Adrenal gland (tissue), 9 donors: ENCODE measurements at regions not wholly inside any gene's neighbourhood (a gene's known extent, or its start where the extent isn't known, plus 50 kb on each side); places are given as distances from the start of the nearest gene placed in this dataset.

Experiments used
- DNase-seq, 7 donors: peaks; one replicate each; pipeline ENCODE4 v3.0.0-alpha.2; 2019 to 2020
- H3K27ac ChIP-seq, 5 donors: fragments of 200-600 bp; sonication (generic) in 4 of 5; 1 replicate in 3 of 5; 2 replicates in 2 of 5; pipeline versions ENCODE4 v1.5.1 to v1.8.0; 2016 to 2020; ENCODE audit warnings: mild to moderate bottlenecking in 1 of 5
- H3K27me3 ChIP-seq: fragments of 200-600 bp; 2 replicates; pipeline ENCODE4 v1.8.0; 2021
- H3K36me3 ChIP-seq, 2 donors: fragments of 200-600 bp; replicated peaks in 1 of 2; 1 replicate in 1 of 2; 2 replicates in 1 of 2; pipeline versions ENCODE4 v1.5.1 to v1.8.0; 2018 to 2022
- H3K4me1 ChIP-seq, 2 donors: fragments of 200-600 bp; replicated peaks in 1 of 2; 1 replicate in 1 of 2; 2 replicates in 1 of 2; pipeline versions ENCODE4 v1.5.1 to v1.8.0; 2018 to 2021
- H3K4me3 ChIP-seq, 4 donors: fragments of 200-600 bp; sonication (generic) in 3 of 4; one replicate each; pipeline ENCODE4 v1.5.1; 2016 to 2018
- H3K9me3 ChIP-seq, 3 donors: fragments of 200-600 bp; sonication (generic) in 1 of 3; replicated peaks in 1 of 3; 1 replicate in 2 of 3; 2 replicates in 1 of 3; pipeline versions ENCODE4 v1.5.1 to v1.8.0; 2016 to 2021
- POLR2A ChIP-seq, 2 donors: fragments of 450-650 bp; IDR thresholded peaks; one replicate each; pipeline ENCODE4 v1.6.1; 2017; ENCODE audit warnings: antibody characterized with exemption in 2 of 2, mild to moderate bottlenecking in 2 of 2, moderate library complexity in 1 of 2
- WGBS, 4 donors: extraction: QIAGEN DNeasy Blood & Tissue Kit in 2 of 4; methylation state at CpG; one replicate each; pipeline versions ENCODE4 v1.1.5 to v1.1.7; 2013 to 2017; 5-methylcytosine and 5-hydroxymethylcytosine counted together
- intact Hi-C, 2 donors: fragments of 100-400 bp; cut with DNase I; formaldehyde crosslinking; loops; one replicate each; pipeline versions ENCODE4 v1.14.1 to v1.15.0; 2022 to 2023
- TF ChIP-seq, protein P1 (sequence below), 6 experiments: fragments of 450-650 bp in 4 of 6; fragments of 200-600 bp in 2 of 6; sonication (generic) in 1 of 6; IDR thresholded peaks; 1 replicate in 5 of 6; 2 replicates in 1 of 6; pipeline versions ENCODE4 v1.5.1 to v1.8.0; 2016 to 2021; ENCODE audit warnings: antibody characterized with exemption in 6 of 6, mild to moderate bottlenecking in 2 of 6, moderate library complexity in 1 of 6
- donor health status: healthy with polysubstance abuse.
- donor health status: Bipolar disorder and iron deficiency.
- donor health status: DM: yes; HTN: yes; CAD: no.
- donor health status: DM: no; HTN: no; CAD: no.
- donor health status: DM: no; HTN: no; CAD: no.

DNA sequence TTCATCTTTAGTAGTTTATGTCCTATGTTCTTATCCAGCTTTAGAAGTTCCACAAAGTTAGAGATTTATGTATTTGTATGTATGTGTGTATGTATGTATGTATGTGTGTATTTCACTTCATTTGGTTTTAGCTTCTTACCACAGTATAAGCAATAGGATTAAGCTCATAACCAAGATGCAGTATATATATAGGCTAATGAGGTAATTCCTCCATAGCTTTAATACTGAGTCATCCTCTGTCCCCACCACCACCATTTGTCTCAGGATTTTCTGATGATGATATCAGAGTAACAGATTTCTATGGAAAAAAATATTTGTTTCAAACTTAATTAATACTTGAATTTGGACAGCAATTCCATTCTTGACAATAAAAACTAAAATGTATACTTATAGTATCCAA lies 159.2 kb downstream of the SOX11 start:
- no peak for TF ChIP-seq POLR2A (IDR thresholded peaks at IDR 0.05)
- TF ChIP-seq, protein P1, sequence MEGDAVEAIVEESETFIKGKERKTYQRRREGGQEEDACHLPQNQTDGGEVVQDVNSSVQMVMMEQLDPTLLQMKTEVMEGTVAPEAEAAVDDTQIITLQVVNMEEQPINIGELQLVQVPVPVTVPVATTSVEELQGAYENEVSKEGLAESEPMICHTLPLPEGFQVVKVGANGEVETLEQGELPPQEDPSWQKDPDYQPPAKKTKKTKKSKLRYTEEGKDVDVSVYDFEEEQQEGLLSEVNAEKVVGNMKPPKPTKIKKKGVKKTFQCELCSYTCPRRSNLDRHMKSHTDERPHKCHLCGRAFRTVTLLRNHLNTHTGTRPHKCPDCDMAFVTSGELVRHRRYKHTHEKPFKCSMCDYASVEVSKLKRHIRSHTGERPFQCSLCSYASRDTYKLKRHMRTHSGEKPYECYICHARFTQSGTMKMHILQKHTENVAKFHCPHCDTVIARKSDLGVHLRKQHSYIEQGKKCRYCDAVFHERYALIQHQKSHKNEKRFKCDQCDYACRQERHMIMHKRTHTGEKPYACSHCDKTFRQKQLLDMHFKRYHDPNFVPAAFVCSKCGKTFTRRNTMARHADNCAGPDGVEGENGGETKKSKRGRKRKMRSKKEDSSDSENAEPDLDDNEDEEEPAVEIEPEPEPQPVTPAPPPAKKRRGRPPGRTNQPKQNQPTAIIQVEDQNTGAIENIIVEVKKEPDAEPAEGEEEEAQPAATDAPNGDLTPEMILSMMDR (IDR thresholded peaks at IDR 0.05): no peak
- Histone ChIP-seq H3K4me1 (no peaks in the 10 kb centered on the region), H3K27me3 (no peaks in the 10 kb centered on the region), H3K4me3 (no peak overlapping the region), H3K36me3 (no peaks in the 10 kb centered on the region), H3K27ac (no peak overlapping the region), H3K9me3 (no peaks in the 10 kb centered on the region)
- no peak for DNase-seq
- intact Hi-C loops: no loop called here

DNA sequence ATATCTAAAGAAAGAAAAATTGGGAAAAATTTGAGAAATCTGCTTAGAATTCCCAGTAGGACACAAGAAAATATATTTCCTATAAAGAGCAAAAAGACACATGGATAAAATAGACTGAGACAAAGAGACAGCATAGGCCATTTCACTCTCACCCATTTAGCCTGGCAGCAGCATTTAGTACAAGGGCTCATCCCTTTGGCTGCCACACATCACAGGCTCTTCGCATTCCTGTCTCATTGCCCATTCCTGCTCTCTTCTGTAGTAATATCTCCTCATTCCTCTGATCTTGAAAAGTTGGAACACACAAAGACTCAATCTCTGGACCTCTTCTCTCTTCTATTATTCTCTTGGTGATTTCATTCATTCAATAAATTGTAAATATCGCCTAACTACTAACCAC lies 162.6 kb downstream of the SOX11 start:
- WGBS, 4 donors: 80 to 92% (median 87%) methylated on average over 2 of the region's 2 CpGs
- Histone ChIP-seq H3K36me3 (no peaks in the 10 kb centered on the region), H3K4me1 (no peaks in the 10 kb centered on the region), H3K27me3 (no peaks in the 10 kb centered on the region), H3K4me3 (no peak overlapping the region), H3K9me3 (no peaks in the 10 kb centered on the region), H3K27ac (no peak overlapping the region)
- no peak for DNase-seq
- no peak for TF ChIP-seq POLR2A (IDR thresholded peaks at IDR 0.05)
- TF ChIP-seq, protein P1 (IDR thresholded peaks at IDR 0.05): no peak
- intact Hi-C loops: no loop called here

DNA sequence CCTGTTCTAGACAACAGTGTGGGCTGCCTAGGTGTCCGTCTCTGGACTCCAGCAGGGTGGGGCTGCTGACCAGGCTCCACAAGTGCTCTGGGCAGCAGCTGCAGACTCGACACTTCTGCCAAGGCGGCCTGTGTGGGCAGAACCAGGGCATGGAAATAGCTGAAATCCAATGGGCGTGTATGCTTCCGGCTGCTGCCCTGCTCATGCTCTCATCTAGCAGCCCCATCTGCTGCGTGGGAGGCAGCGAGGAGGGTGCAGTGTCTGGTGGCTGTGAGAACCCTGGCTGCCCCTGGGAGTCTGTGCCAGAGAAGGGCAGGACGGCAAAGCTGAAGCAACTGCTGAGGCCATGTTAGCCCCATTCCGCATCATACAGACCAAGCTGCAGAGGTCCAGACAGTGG lies 174.9 kb downstream of the SOX11 start:
- Histone ChIP-seq H3K9me3 (no peaks in the 10 kb centered on the region), H3K4me1 (no peaks in the 10 kb centered on the region), H3K4me3 (no peak overlapping the region), H3K27ac (no peak overlapping the region), H3K36me3 (no peaks in the 10 kb centered on the region), H3K27me3 (no peaks in the 10 kb centered on the region)
- 66 to 88% (median 83%) methylated on average over 2 to 9 of the region's 9 CpGs for WGBS, 4 donors
- TF ChIP-seq, protein P1 (IDR thresholded peaks at IDR 0.05): no peak
- no peak for TF ChIP-seq POLR2A (IDR thresholded peaks at IDR 0.05)
- DNase-seq: no peak
- intact Hi-C loops: no loop called here

DNA sequence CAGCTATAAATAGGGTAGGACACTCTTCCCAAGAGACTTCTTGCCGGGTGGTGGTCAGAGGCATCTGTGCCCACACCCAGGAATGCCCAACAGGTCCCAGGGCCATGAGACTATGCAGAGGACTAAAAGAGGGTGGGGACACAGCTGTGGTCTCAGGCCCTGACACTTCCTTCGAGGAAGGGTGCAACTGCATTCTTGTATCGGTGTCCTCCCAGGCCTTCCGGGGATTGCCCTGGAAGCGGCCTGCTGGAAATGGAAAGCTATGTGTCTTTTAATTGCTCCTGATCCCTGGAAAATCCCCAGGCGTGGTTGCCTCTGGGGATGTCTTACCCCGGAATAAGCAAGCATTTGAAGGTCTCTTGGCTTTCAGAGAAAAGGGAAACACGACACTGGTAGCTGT lies 176.7 kb downstream of the SOX11 start:
- H3K4me3 ChIP-seq: no peak overlapping the region
- no peak for DNase-seq
- H3K27ac ChIP-seq: no peak overlapping the region
- H3K36me3 ChIP-seq: no peaks in the 10 kb centered on the region
- TF ChIP-seq, protein P1 (IDR thresholded peaks at IDR 0.05): no peak
- no peak for TF ChIP-seq POLR2A (IDR thresholded peaks at IDR 0.05)
- intact Hi-C loops: no loop called here
- no peaks in the 10 kb centered on the region for H3K4me1 ChIP-seq
- H3K9me3 ChIP-seq: no peaks in the 10 kb centered on the region
- no peaks in the 10 kb centered on the region for H3K27me3 ChIP-seq
- 72 to 81% (median 76%) methylated on average over 8 of the region's 8 CpGs for WGBS, 4 donors
